Spleen (tissue), 7 donors: ENCODE measurements at regions not wholly inside any gene's neighbourhood (a gene's known extent, or its start where the extent isn't known, plus 50 kb on each side); places are given as distances from the start of the nearest gene placed in this dataset.
"Not testable (repeated sequence)": the region's sequence is repeated elsewhere in the genome, so short reads cannot be mapped to it uniquely, and the experiment has no call there.

Experiments used
- CTCF ChIP-seq, 11 experiments: fragments of 200-600 bp in 7 of 11; fragments of 450-650 bp in 4 of 11; sonication (generic) in 4 of 11; IDR thresholded peaks in 8 of 11; conservative IDR thresholded peaks in 3 of 11; 1 replicate in 7 of 11; 2 replicates in 4 of 11; pipeline versions ENCODE4 v1.4.0 to v1.8.0; 2016 to 2021; ENCODE audit warnings: antibody characterized with exemption in 11 of 11, inconsistent platforms in 4 of 11, mild to moderate bottlenecking in 1 of 11
- POLR2A ChIP-seq, 3 donors: fragments of 450-650 bp; IDR thresholded peaks; one replicate each; pipeline ENCODE4 v1.5.1; 2017; ENCODE audit warnings: antibody characterized with exemption in 3 of 3, mild to moderate bottlenecking in 1 of 3
- POLR2AphosphoS5 ChIP-seq, 3 donors: sonication (generic); formaldehyde crosslinking; IDR thresholded peaks; one replicate each; pipeline ENCODE4 v1.5.1; 2017; ENCODE audit warnings: antibody characterized with exemption in 3 of 3
- donor health status: DM: no; HTN: no; CAD: no; lungs with moderate emphysema.
- donor health status: DM: no; HTN: no; CAD: no.
- donor health status: DM: no; HTN: no; CAD: no.

- not testable (repeated sequence) for TF ChIP-seq POLR2A (IDR thresholded peaks at IDR 0.05); CTCF (IDR thresholded peaks at IDR 0.05 in 8 of 11, conservative IDR thresholded peaks at IDR 0.05 in 3 of 11); POLR2AphosphoS5 (IDR thresholded peaks at IDR 0.05)
Measured at GRCh38 chr3:162717074-162717473, 1220.5 kb downstream of the OTOL1 start.
